Mucosa of stomach (tissue), 1 donor: ENCODE measurements at regions not wholly inside any gene's neighbourhood (a gene's known extent, or its start where the extent isn't known, plus 50 kb on each side); places are given as distances from the start of the nearest gene placed in this dataset.
"Not testable (repeated sequence)": the region's sequence is repeated elsewhere in the genome, so short reads cannot be mapped to it uniquely, and the experiment has no call there.

ENCODE experiments used
- H3K27me3 ChIP-seq: one replicate; pipeline ENCODE4 v1.7.0; 2013; ENCODE audit warnings: mild to moderate bottlenecking, low read length; ENCODE audit not compliant: control insufficient read depth, insufficient read depth
- H3K36me3 ChIP-seq: one replicate; pipeline ENCODE4 v1.7.0; 2013; ENCODE audit warnings: low read length; ENCODE audit not compliant: control insufficient read depth, insufficient read depth
- H3K4me1 ChIP-seq: one replicate; pipeline ENCODE4 v1.7.0; 2013; ENCODE audit warnings: mild to moderate bottlenecking, low read length; ENCODE audit not compliant: control insufficient read depth, insufficient read depth
- H3K4me3 ChIP-seq: one replicate; pipeline ENCODE4 v1.7.0; 2013; ENCODE audit warnings: low read length
- H3K9ac ChIP-seq: one replicate; pipeline ENCODE4 v1.7.0; 2013; ENCODE audit warnings: mild to moderate bottlenecking, low read length, moderate library complexity
- H3K9me3 ChIP-seq: one replicate; pipeline ENCODE4 v1.7.0; 2013; ENCODE audit warnings: mild to moderate bottlenecking, low read length, moderate library complexity; ENCODE audit not compliant: control insufficient read depth
- donor health status: Pancreatic carcinoma.

GRCh38 chrX:40788698-40789097 lies 53.4 kb upstream of the MED14 start:
- not testable (repeated sequence) for H3K36me3 ChIP-seq, H3K27me3 ChIP-seq, H3K9me3 ChIP-seq, H3K4me3 ChIP-seq, H3K9ac ChIP-seq, H3K4me1 ChIP-seq

GRCh38 chrX:40792433-40792832 lies 57.1 kb upstream of the MED14 start:
- H3K9ac ChIP-seq = no peak overlapping the region
- H3K4me1 ChIP-seq = peaks cover 6% of the 10 kb centered on the region
- no peaks in the 10 kb centered on the region for H3K9me3 ChIP-seq
- H3K27me3 ChIP-seq = no peaks in the 10 kb centered on the region
- H3K36me3 ChIP-seq = no peaks in the 10 kb centered on the region
- H3K4me3 ChIP-seq = no peak overlapping the region

- H3K27me3 ChIP-seq, H3K4me1 ChIP-seq, H3K36me3 ChIP-seq, H3K4me3 ChIP-seq, H3K9ac ChIP-seq, H3K9me3 ChIP-seq: not testable (repeated sequence)
Measured at GRCh38 chrX:40794829-40795130, 59.4 kb upstream of the MED14 start.

- H3K4me3 ChIP-seq, H3K36me3 ChIP-seq, H3K4me1 ChIP-seq, H3K9ac ChIP-seq, H3K9me3 ChIP-seq, H3K27me3 ChIP-seq: not testable (repeated sequence)
Measured at GRCh38 chrX:40799745-40800144, 64.4 kb upstream of the MED14 start.

- Histone ChIP-seq H3K4me3 (no peak overlapping the region), H3K4me1 (no peaks in the 10 kb centered on the region), H3K27me3 (no peaks in the 10 kb centered on the region), H3K36me3 (no peaks in the 10 kb centered on the region), H3K9me3 (no peaks in the 10 kb centered on the region), H3K9ac (no peak overlapping the region)
Measured at GRCh38 chrX:40805404-40805803, 70.1 kb upstream of the MED14 start.

- H3K36me3 ChIP-seq = no peaks in the 10 kb centered on the region
- no peak overlapping the region for H3K4me3 ChIP-seq
- no peaks in the 10 kb centered on the region for H3K4me1 ChIP-seq
- no peak overlapping the region for H3K9ac ChIP-seq
- no peaks in the 10 kb centered on the region for H3K9me3 ChIP-seq
- no peaks in the 10 kb centered on the region for H3K27me3 ChIP-seq
Measured at GRCh38 chrX:40806513-40807220, 71.3 kb upstream of the MED14 start.

- Histone ChIP-seq H3K27me3 (no peaks in the 10 kb centered on the region), H3K36me3 (no peaks in the 10 kb centered on the region), H3K4me3 (no peak overlapping the region), H3K9ac (no peak overlapping the region), H3K9me3 (no peaks in the 10 kb centered on the region), H3K4me1 (no peaks in the 10 kb centered on the region)
Measured at GRCh38 chrX:40807384-40807783, 72.0 kb upstream of the MED14 start.

- no peaks in the 10 kb centered on the region for H3K27me3 ChIP-seq
- H3K9ac ChIP-seq = no peak overlapping the region
- no peak overlapping the region for H3K4me3 ChIP-seq
- no peaks in the 10 kb centered on the region for H3K4me1 ChIP-seq
- no peaks in the 10 kb centered on the region for H3K36me3 ChIP-seq
- H3K9me3 ChIP-seq = no peaks in the 10 kb centered on the region
Measured at GRCh38 chrX:40808203-40808602, 72.9 kb upstream of the MED14 start.

GRCh38 chrX:40809210-40809609 lies 73.9 kb upstream of the MED14 start:
- Histone ChIP-seq H3K27me3 (no peaks in the 10 kb centered on the region), H3K36me3 (no peaks in the 10 kb centered on the region), H3K9me3 (no peaks in the 10 kb centered on the region), H3K9ac (no peak overlapping the region), H3K4me3 (no peak overlapping the region), H3K4me1 (no peaks in the 10 kb centered on the region)

GRCh38 chrX:40815045-40815444 lies 79.7 kb upstream of the MED14 start:
- not testable (repeated sequence) for H3K9me3 ChIP-seq, H3K4me3 ChIP-seq, H3K4me1 ChIP-seq, H3K27me3 ChIP-seq, H3K36me3 ChIP-seq, H3K9ac ChIP-seq

- H3K9me3 ChIP-seq = no peaks in the 10 kb centered on the region
- H3K4me1 ChIP-seq = no peaks in the 10 kb centered on the region
- no peak overlapping the region for H3K4me3 ChIP-seq
- H3K9ac ChIP-seq = no peak overlapping the region
- H3K36me3 ChIP-seq = no peaks in the 10 kb centered on the region
- no peaks in the 10 kb centered on the region for H3K27me3 ChIP-seq
Measured at GRCh38 chrX:40816906-40817305, 81.6 kb upstream of the MED14 start.

- Histone ChIP-seq H3K9me3 (no peaks in the 10 kb centered on the region), H3K9ac (no peak overlapping the region), H3K4me3 (no peak overlapping the region), H3K4me1 (no peaks in the 10 kb centered on the region), H3K27me3 (no peaks in the 10 kb centered on the region), H3K36me3 (no peaks in the 10 kb centered on the region)
Measured at GRCh38 chrX:40818236-40818635, 82.9 kb upstream of the MED14 start.

GRCh38 chrX:40821780-40822179 lies 86.4 kb upstream of the MED14 start:
- H3K4me3 ChIP-seq = no peak overlapping the region
- no peaks in the 10 kb centered on the region for H3K27me3 ChIP-seq
- H3K9ac ChIP-seq = no peak overlapping the region
- H3K9me3 ChIP-seq = no peaks in the 10 kb centered on the region
- H3K36me3 ChIP-seq = no peaks in the 10 kb centered on the region
- no peaks in the 10 kb centered on the region for H3K4me1 ChIP-seq
